HCT116 (cell line): ENCODE measurements at regions not wholly inside any gene's neighbourhood (a gene's known extent, or its start where the extent isn't known, plus 50 kb on each side); places are given as distances from the start of the nearest gene placed in this dataset.
A peak's percentile ranks its signal among the peaks of the same experiment; 100 is the strongest.

Experiments
- ATAC-seq: fragments of 200-7000 bp; cut with Tn5 transposase; 2 replicates; pipeline ENCODE4 v1.9.1; 2020; ENCODE audit warnings: mild to moderate bottlenecking, moderate library complexity
- BruUV-seq: library from RNA; stranded (reverse); fragments of 400-500 nt; replicated peaks from 2 replicates; lab custom pipeline; 2021; lab: Mats Ljungman, UMichigan
- CTCF ChIA-PET: fragments of 300-600 bp; sonication (Branson Sonifier 250); formaldehyde crosslinking; loops from one replicate; lab custom pipeline; 2021; ENCODE audit warnings: antibody characterized with exemption; lab: Charles Lee
- POLR2A ChIA-PET: fragments of 300-600, 350-600 bp; sonication (Branson Sonifier 250); formaldehyde crosslinking; loops from one replicate; lab custom pipeline; 2021; ENCODE audit warnings: antibody characterized with exemption; lab: Charles Lee
- RAD21 ChIA-PET, 2 experiments: fragments of 300-600 bp; sonication (Branson Sonifier 250); formaldehyde crosslinking; loops; one replicate each; lab custom pipeline; 2023; ENCODE audit warnings: low total read pairs in 2 of 2; ENCODE audit not compliant: uncharacterized antibody in 2 of 2, unreplicated experiment in 2 of 2, low non-redundant PET in 1 of 2; lab: Charles Lee
- DNase-seq: peaks from one replicate; pipeline ENCODE4 v3.0.0-alpha.2; 2010; ENCODE audit warnings: low read depth, low spot score
- H2AFZ ChIP-seq: fragments of 200-600 bp; shearing (Covaris generic), sonication (generic); 2 replicates; pipeline ENCODE4 v1.6.1; 2017; ENCODE audit warnings: low read depth, mixed run types, mixed read lengths, antibody characterized with exemption, low read length; ENCODE audit not compliant: poor library complexity, severe bottlenecking
- H3K27ac ChIP-seq: 2 replicates; pipeline ENCODE4 v1.5.1; 2012; ENCODE audit warnings: low read depth, low read length
- H3K27me3 ChIP-seq: fragments of 200-600 bp; sonication (generic); 2 replicates; pipeline ENCODE4 v1.6.1; 2016; ENCODE audit warnings: mixed run types, low read length, mixed read lengths; ENCODE audit not compliant: insufficient read depth
- H3K36me3 ChIP-seq, 2 experiments: fragments of 200-500 bp in 1 of 2; fragments of 200-600 bp in 1 of 2; sonication (Bioruptor generic) in 1 of 2; sonication (generic) in 1 of 2; 2 replicates each; pipeline versions ENCODE4 v1.5.1 to v1.6.1; 2014 to 2016; ENCODE audit warnings: low read length in 2 of 2, inconsistent platforms in 1 of 2, mixed read lengths in 1 of 2, mixed run types in 1 of 2; ENCODE audit not compliant: insufficient read depth in 2 of 2, control insufficient read depth in 1 of 2
- H3K4me1 ChIP-seq, 2 experiments: fragments of 200-600 bp in 1 of 2; sonication (generic) in 1 of 2; 2 replicates each; pipeline versions ENCODE4 v1.5.1 to v1.6.1; 2012 to 2017; ENCODE audit warnings: low read length in 2 of 2, inconsistent platforms in 1 of 2, mild to moderate bottlenecking in 1 of 2, mixed read lengths in 1 of 2, mixed run types in 1 of 2, moderate library complexity in 1 of 2; ENCODE audit not compliant: insufficient read depth in 2 of 2, control insufficient read depth in 1 of 2
- H3K4me2 ChIP-seq: fragments of 200-600 bp; sonication (generic); 2 replicates; pipeline ENCODE4 v1.6.1; 2017; ENCODE audit warnings: mixed run types, low read length, mixed read lengths
- H3K4me3 ChIP-seq, 2 experiments: fragments of 200-600 bp in 1 of 2; sonication (generic) in 1 of 2; replicated peaks in 1 of 2; 2 replicates each; pipeline ENCODE4 v1.5.1; 2011 to 2016; ENCODE audit warnings: low read length in 2 of 2, control low read depth in 1 of 2, low read depth in 1 of 2, mild to moderate bottlenecking in 1 of 2, mixed read lengths in 1 of 2, mixed run types in 1 of 2
- H3K79me2 ChIP-seq: fragments of 200-600 bp; sonication (generic); 2 replicates; pipeline ENCODE4 v1.6.1; 2017; ENCODE audit warnings: mild to moderate bottlenecking, mixed run types, low read length, moderate library complexity, mixed read lengths; ENCODE audit not compliant: insufficient read depth
- H3K9ac ChIP-seq: fragments of 200-600 bp; sonication (generic); 2 replicates; pipeline ENCODE4 v1.6.1; 2016; ENCODE audit warnings: low read length, mixed read lengths
- H3K9me2 ChIP-seq: fragments of 200-600 bp; sonication (generic), shearing (Covaris generic); 2 replicates; pipeline ENCODE4 v1.6.1; 2017; ENCODE audit warnings: mixed run types, mild to moderate bottlenecking, moderate library complexity; ENCODE audit not compliant: insufficient read depth
- H3K9me3 ChIP-seq, 2 experiments: fragments of 200-500 bp in 1 of 2; fragments of 200-600 bp in 1 of 2; sonication (Bioruptor generic) in 1 of 2; sonication (generic) in 1 of 2; 2 replicates each; pipeline ENCODE4 v1.6.1; 2014 to 2017; ENCODE audit warnings: low read length in 2 of 2, mixed read lengths in 2 of 2, inconsistent platforms in 1 of 2, low read depth in 1 of 2, mild to moderate bottlenecking in 1 of 2, mixed run types in 1 of 2, moderate library complexity in 1 of 2; ENCODE audit not compliant: control insufficient read depth in 1 of 2, insufficient read depth in 1 of 2
- H4K20me1 ChIP-seq: fragments of 200-600 bp; sonication (generic), shearing (Covaris generic); 2 replicates; pipeline ENCODE4 v1.6.1; 2017; ENCODE audit warnings: mixed run types, mild to moderate bottlenecking, moderate library complexity; ENCODE audit not compliant: insufficient read depth
- ATF3 ChIP-seq: IDR thresholded peaks from 2 replicates; pipeline ENCODE4 v1.6.1; 2012
- CEBPB ChIP-seq: IDR thresholded peaks from 2 replicates; pipeline ENCODE4 v1.6.1; 2012; ENCODE audit warnings: low read depth
- EGR1 ChIP-seq: IDR thresholded peaks from 2 replicates; pipeline ENCODE4 v1.6.1; 2012; ENCODE audit warnings: low read depth
- ELF1 ChIP-seq: IDR thresholded peaks from 2 replicates; pipeline ENCODE4 v1.6.1; 2012; ENCODE audit warnings: low read depth, borderline replicate concordance
- POLR2A ChIP-seq: IDR thresholded peaks from 2 replicates; pipeline ENCODE4 v1.7.0; 2011; ENCODE audit warnings: borderline replicate concordance; ENCODE audit not compliant: insufficient read depth, insufficient read length; ENCODE audit errors: extremely low read depth
- REST ChIP-seq: IDR thresholded peaks from 2 replicates; pipeline ENCODE4 v1.6.1; 2012; ENCODE audit warnings: low read depth
- SIN3A ChIP-seq: IDR thresholded peaks from 2 replicates; pipeline ENCODE4 v1.6.1; 2012; ENCODE audit warnings: low read depth
- SP1 ChIP-seq: IDR thresholded peaks from 2 replicates; pipeline ENCODE4 v1.6.1; 2012; ENCODE audit warnings: low read depth
- ZFX ChIP-seq: fragments of 450-650 bp; IDR thresholded peaks from 2 replicates; pipeline ENCODE4 v1.6.1; 2017
- ZNF274 ChIP-seq: fragments of 200-500 bp; sonication (Bioruptor generic); IDR thresholded peaks from 2 replicates; pipeline ENCODE4 v1.6.1; 2014; ENCODE audit warnings: mild to moderate bottlenecking, low read depth, low read length, inconsistent platforms
- intact Hi-C: fragments of 100-400 bp; cut with micrococcal nuclease; formaldehyde crosslinking; loops from 2 replicates; pipeline ENCODE4 v1.10.0; 2022
- TF ChIP-seq, protein P1 (sequence below), 3 experiments: fragments of 200-600 bp in 1 of 3; sonication (generic) in 1 of 3; IDR thresholded peaks in 2 of 3; conservative IDR thresholded peaks in 1 of 3; 2 replicates each; pipeline ENCODE4 v1.5.1; 2012 to 2017; ENCODE audit warnings: low read depth in 2 of 3, low read length in 2 of 3, antibody characterized with exemption in 1 of 3, borderline replicate concordance in 1 of 3, control low read depth in 1 of 3, mild to moderate bottlenecking in 1 of 3, mixed read lengths in 1 of 3, mixed run types in 1 of 3, moderate library complexity in 1 of 3; ENCODE audit not compliant: insufficient read depth in 1 of 3
- TF ChIP-seq, protein P2 (sequence below): IDR thresholded peaks from 2 replicates; pipeline ENCODE4 v1.6.1; 2012

DNA sequence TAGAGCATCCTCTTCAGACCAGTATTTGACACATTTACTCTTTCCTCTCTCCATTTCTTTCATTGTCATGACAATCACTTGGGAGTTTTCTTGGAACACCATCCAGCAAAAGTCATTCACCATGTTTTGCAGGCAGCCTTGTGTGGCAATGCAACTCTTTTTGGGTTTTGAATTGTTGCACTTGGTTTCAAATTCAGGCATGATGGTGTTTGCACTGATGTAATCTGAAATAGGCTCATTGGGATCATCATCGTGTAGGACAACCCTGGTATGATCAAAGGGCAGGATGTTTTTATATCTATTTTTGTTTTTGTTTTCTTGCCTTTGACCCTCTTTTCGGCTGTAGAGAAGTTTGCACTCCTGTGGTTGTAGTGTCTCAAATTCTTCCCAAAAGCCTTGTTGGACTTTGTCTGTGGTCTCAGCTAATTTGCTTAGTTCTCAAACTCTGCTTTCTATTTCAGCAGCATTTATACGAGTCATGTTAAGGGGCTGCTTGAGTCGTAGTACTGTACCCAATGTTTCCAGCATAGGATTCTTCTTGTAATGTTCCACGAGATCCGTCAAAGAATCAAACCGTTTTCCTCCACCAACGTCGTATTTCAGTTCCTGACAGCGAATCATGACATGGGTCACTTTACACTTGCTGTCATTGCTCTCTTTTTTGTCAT, 160.8 kb upstream of the TNFAIP3 start:
- POLR2A ChIA-PET, result interaction anchor here (0.7 kb wide), 1 partner anchor 26 kb away, joined by 3 read pairs; no protein-coding TSS in a partner anchor
- RAD21 ChIA-PET, result no interaction called here
- H2AFZ ChIP-seq, result no peak overlapping the region

DNA sequence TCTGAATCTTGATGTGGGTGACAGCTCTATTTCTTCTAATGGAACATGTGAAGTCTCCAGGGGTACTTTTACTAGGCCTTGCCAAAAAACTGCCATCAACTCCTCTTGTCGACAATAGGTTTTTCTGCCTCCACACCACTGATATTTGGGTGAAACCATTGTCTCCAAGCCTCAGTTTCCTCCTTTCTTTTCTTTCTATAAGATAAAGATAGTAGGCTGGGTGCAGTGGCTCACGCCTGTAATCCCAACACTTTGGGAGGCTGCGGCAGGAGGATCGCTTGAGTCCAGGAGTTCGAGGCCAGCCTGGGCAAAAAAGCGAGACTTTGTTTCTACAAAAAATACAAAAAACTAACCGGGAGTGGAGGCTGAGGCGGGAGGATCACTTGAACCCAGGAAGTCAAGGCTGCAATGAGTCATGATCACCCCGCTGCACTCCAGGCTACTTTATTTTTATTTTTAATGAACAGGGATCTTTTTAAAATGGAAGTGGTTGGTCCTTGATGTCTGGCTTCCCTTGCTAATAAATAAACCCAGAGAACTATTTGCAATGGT, 159.9 kb upstream of the TNFAIP3 start:
- BruUV-seq, result no TSS peak
- no peak overlapping the region for H3K9ac ChIP-seq
- ChIA-PET CTCF (interaction anchor here (1.0 to 2.0 kb wide), 10 partner anchors 22 to 300 kb away, joined by 3 to 17 read pairs (median 6); partner anchors contain the start of gene TNFAIP3), POLR2A (interaction anchor here (1.0 kb wide), 1 partner anchor 294 kb away, joined by 3 read pairs; no protein-coding TSS in a partner anchor), RAD21 (no interaction called here)
- no peak for DNase-seq
- H3K4me2 ChIP-seq, result peak overlapping the region; percentile 64; the same call in 1 of the 2 replicates
- H2AFZ ChIP-seq, result peak overlapping the region; percentile 87
- H3K4me1 ChIP-seq, result peaks cover 0 to 13% of the 10 kb centered on the region in 2 experiments; a peak in 2 of 4 replicates
- H3K4me3 ChIP-seq, result no peak overlapping the region
- intact Hi-C loops, result no loop called here
- no peaks in the 10 kb centered on the region for H3K9me3 ChIP-seq
- H3K27ac ChIP-seq, result no peak overlapping the region
- H4K20me1 ChIP-seq, result no peaks in the 10 kb centered on the region
- H3K9me2 ChIP-seq, result no peaks in the 10 kb centered on the region
- ATAC-seq, result no peak
- TF ChIP-seq, protein P1, sequence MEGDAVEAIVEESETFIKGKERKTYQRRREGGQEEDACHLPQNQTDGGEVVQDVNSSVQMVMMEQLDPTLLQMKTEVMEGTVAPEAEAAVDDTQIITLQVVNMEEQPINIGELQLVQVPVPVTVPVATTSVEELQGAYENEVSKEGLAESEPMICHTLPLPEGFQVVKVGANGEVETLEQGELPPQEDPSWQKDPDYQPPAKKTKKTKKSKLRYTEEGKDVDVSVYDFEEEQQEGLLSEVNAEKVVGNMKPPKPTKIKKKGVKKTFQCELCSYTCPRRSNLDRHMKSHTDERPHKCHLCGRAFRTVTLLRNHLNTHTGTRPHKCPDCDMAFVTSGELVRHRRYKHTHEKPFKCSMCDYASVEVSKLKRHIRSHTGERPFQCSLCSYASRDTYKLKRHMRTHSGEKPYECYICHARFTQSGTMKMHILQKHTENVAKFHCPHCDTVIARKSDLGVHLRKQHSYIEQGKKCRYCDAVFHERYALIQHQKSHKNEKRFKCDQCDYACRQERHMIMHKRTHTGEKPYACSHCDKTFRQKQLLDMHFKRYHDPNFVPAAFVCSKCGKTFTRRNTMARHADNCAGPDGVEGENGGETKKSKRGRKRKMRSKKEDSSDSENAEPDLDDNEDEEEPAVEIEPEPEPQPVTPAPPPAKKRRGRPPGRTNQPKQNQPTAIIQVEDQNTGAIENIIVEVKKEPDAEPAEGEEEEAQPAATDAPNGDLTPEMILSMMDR (IDR thresholded peaks at IDR 0.05 in 2 of 3, conservative IDR thresholded peaks at IDR 0.05 in 1 of 3; ENCODE audit: borderline replicate concordance in 1 of 3, insufficient read depth in 1 of 3, low read depth in 2 of 3, low read length in 2 of 3), result no peak
- TF ChIP-seq EGR1, result no peak
- TF ChIP-seq, protein P2, sequence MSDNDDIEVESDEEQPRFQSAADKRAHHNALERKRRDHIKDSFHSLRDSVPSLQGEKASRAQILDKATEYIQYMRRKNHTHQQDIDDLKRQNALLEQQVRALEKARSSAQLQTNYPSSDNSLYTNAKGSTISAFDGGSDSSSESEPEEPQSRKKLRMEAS, result no peak
- TF ChIP-seq CEBPB, result no peak
- TF ChIP-seq POLR2A, result no peak
- no peak for TF ChIP-seq SP1
- TF ChIP-seq ZNF274, result no peak
- TF ChIP-seq REST, result no peak
- no peak for TF ChIP-seq ELF1
- H3K79me2 ChIP-seq, result no peaks in the 10 kb centered on the region
- H3K27me3 ChIP-seq, result no peaks in the 10 kb centered on the region
- H3K36me3 ChIP-seq, result no peaks in the 10 kb centered on the region

More for the DNA sequence above, 160.8 kb upstream of the TNFAIP3 start:
- Histone ChIP-seq H3K27ac (no peak overlapping the region), H3K27me3 (no peaks in the 10 kb centered on the region), H3K79me2 (no peaks in the 10 kb centered on the region), H3K4me1 (peaks cover 0 to 13% of the 10 kb centered on the region in 2 experiments; a peak in 2 of 4 replicates), H3K9me3 (no peaks in the 10 kb centered on the region)
- ATAC-seq, result no peak
- no peak for TF ChIP-seq POLR2A
- TF ChIP-seq ZFX, result no peak
- TF ChIP-seq SIN3A, result no peak
- no peak for TF ChIP-seq ATF3
- TF ChIP-seq, all 23 proteins: peak for 0
- Histone ChIP-seq H4K20me1 (no peaks in the 10 kb centered on the region), H3K4me3 (no peak overlapping the region), H3K9me2 (no peaks in the 10 kb centered on the region), H3K36me3 (no peaks in the 10 kb centered on the region), H3K9ac (no peak overlapping the region), H3K4me2 (no peak overlapping the region)
- CTCF ChIA-PET, result interaction anchor here (1.2 to 2.3 kb wide), 2 partner anchors 269 to 300 kb away, joined by 4 to 11 read pairs; no protein-coding TSS in a partner anchor
- intact Hi-C loops, result no loop called here
- BruUV-seq, result no TSS peak
- DNase-seq, result no peak
